ENCODE measurements at regions not wholly inside any gene's neighbourhood (a gene's known extent, or its start where the extent isn't known, plus 50 kb on each side); places are given as distances from the start of the nearest gene placed in this dataset.
A peak's percentile ranks its signal among the peaks of the same experiment; 100 is the strongest.

DNA sequence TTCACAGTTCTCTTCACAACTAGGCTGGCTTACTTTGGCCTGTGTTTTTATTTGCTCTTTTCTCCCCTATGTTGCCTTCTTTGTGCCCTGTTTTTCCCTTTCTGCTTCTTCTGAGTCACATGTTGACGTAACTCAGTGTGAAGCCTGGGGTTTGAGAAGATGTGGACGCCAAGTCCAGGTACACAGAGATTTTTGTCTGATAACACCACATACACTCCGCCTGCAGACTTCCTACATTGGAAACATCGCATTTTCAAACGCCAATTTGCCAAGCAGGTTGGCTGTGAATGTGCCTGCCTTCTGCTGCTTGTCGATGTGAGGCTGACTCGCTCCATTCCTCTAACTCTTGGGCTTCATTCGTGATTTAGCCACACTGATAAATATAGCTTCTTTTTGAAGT is 62.6 kb upstream of the FN1 start (continued):
- TF ChIP-seq, protein P1, sequence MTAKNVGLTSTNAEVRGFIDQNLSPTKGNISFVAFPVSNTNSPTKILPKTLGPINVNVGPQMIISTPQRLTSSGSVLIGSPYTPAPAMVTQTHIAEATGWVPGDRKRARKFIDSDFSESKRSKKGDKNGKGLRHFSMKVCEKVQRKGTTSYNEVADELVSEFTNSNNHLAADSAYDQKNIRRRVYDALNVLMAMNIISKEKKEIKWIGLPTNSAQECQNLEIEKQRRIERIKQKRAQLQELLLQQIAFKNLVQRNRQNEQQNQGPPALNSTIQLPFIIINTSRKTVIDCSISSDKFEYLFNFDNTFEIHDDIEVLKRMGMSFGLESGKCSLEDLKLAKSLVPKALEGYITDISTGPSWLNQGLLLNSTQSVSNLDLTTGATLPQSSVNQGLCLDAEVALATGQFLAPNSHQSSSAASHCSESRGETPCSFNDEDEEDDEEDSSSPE (CRISPR knock-in tag; IDR thresholded peaks at IDR 0.05), result no peak
- TF ChIP-seq, protein P2, sequence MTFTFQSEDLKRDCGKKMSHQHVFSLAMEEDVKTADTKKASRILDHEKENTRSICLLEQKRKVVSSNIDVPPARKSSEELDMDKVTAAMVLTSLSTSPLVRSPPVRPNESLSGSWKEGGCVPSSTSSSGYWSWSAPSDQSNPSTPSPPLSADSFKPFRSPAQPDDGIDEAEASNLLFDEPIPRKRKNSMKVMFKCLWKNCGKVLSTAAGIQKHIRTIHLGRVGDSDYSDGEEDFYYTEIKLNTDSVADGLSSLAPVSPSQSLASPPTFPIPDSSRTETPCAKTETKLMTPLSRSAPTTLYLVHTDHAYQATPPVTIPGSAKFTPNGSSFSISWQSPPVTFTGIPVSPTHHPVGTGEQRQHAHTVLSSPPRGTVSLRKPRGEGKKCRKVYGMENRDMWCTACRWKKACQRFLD (CRISPR knock-in tag; IDR thresholded peaks at IDR 0.05; ENCODE audit: borderline replicate concordance), result no peak
- TF ChIP-seq, protein P3, sequence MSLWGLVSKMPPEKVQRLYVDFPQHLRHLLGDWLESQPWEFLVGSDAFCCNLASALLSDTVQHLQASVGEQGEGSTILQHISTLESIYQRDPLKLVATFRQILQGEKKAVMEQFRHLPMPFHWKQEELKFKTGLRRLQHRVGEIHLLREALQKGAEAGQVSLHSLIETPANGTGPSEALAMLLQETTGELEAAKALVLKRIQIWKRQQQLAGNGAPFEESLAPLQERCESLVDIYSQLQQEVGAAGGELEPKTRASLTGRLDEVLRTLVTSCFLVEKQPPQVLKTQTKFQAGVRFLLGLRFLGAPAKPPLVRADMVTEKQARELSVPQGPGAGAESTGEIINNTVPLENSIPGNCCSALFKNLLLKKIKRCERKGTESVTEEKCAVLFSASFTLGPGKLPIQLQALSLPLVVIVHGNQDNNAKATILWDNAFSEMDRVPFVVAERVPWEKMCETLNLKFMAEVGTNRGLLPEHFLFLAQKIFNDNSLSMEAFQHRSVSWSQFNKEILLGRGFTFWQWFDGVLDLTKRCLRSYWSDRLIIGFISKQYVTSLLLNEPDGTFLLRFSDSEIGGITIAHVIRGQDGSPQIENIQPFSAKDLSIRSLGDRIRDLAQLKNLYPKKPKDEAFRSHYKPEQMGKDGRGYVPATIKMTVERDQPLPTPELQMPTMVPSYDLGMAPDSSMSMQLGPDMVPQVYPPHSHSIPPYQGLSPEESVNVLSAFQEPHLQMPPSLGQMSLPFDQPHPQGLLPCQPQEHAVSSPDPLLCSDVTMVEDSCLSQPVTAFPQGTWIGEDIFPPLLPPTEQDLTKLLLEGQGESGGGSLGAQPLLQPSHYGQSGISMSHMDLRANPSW (CRISPR knock-in tag; IDR thresholded peaks at IDR 0.05; ENCODE audit: borderline replicate concordance), result peak; percentile 49; the same call in 1 of the 2 replicates
- peak; percentile 70; the same call in 1 of the 2 replicates for TF ChIP-seq ZNF12 (CRISPR knock-in tag; IDR thresholded peaks at IDR 0.05)
- no peak for TF ChIP-seq ZSCAN12 (CRISPR knock-in tag; IDR thresholded peaks at IDR 0.05)
- TF ChIP-seq ZNF598 (CRISPR knock-in tag; IDR thresholded peaks at IDR 0.05; ENCODE audit: borderline replicate concordance), result no peak
- TF ChIP-seq ZNF878 (CRISPR knock-in tag; IDR thresholded peaks at IDR 0.05), result no peak
- TF ChIP-seq ZSCAN9 (CRISPR knock-in tag; IDR thresholded peaks at IDR 0.05; ENCODE audit: borderline replicate concordance), result peak; percentile 78
- peak; percentile 43; the same call in 1 of the 2 replicates for TF ChIP-seq YEATS2 (CRISPR knock-in tag; IDR thresholded peaks at IDR 0.05; ENCODE audit: borderline replicate concordance)
- peak; percentile 83; the same call in 1 of the 2 replicates for TF ChIP-seq ZMAT3 (CRISPR knock-in tag; conservative IDR thresholded peaks at IDR 0.05)
- peak; percentile 69 for TF ChIP-seq THAP11 (CRISPR knock-in tag; IDR thresholded peaks at IDR 0.05)
- no peak for TF ChIP-seq SRF (IDR thresholded peaks at IDR 0.05; ENCODE audit: low read depth, low read length)
- TF ChIP-seq YEATS4 (CRISPR knock-in tag; IDR thresholded peaks at IDR 0.05; ENCODE audit: borderline replicate concordance), result no peak
- no peak for TF ChIP-seq ZNF782 (CRISPR knock-in tag; IDR thresholded peaks at IDR 0.05; ENCODE audit: borderline replicate concordance)
- TF ChIP-seq MATR3 (CRISPR knock-in tag; IDR thresholded peaks at IDR 0.05), result no peak
- TF ChIP-seq, protein P4, sequence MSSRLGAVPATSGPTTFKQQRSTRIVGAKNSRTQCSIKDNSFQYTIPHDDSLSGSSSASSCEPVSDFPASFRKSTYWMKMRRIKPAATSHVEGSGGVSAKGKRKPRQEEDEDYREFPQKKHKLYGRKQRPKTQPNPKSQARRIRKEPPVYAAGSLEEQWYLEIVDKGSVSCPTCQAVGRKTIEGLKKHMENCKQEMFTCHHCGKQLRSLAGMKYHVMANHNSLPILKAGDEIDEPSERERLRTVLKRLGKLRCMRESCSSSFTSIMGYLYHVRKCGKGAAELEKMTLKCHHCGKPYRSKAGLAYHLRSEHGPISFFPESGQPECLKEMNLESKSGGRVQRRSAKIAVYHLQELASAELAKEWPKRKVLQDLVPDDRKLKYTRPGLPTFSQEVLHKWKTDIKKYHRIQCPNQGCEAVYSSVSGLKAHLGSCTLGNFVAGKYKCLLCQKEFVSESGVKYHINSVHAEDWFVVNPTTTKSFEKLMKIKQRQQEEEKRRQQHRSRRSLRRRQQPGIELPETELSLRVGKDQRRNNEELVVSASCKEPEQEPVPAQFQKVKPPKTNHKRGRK (CRISPR knock-in tag; IDR thresholded peaks at IDR 0.05), result no peak
- TF ChIP-seq ZNF33B (CRISPR knock-in tag; IDR thresholded peaks at IDR 0.05), result no peak
- TF ChIP-seq, protein P5, sequence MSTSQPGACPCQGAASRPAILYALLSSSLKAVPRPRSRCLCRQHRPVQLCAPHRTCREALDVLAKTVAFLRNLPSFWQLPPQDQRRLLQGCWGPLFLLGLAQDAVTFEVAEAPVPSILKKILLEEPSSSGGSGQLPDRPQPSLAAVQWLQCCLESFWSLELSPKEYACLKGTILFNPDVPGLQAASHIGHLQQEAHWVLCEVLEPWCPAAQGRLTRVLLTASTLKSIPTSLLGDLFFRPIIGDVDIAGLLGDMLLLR (CRISPR knock-in tag; IDR thresholded peaks at IDR 0.05), result no peak
- TF ChIP-seq ZNF10 (CRISPR knock-in tag; IDR thresholded peaks at IDR 0.05; ENCODE audit: borderline replicate concordance, low read depth), result no peak
- TF ChIP-seq, protein P6, sequence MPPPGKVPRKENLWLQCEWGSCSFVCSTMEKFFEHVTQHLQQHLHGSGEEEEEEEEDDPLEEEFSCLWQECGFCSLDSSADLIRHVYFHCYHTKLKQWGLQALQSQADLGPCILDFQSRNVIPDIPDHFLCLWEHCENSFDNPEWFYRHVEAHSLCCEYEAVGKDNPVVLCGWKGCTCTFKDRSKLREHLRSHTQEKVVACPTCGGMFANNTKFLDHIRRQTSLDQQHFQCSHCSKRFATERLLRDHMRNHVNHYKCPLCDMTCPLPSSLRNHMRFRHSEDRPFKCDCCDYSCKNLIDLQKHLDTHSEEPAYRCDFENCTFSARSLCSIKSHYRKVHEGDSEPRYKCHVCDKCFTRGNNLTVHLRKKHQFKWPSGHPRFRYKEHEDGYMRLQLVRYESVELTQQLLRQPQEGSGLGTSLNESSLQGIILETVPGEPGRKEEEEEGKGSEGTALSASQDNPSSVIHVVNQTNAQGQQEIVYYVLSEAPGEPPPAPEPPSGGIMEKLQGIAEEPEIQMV (CRISPR knock-in tag; IDR thresholded peaks at IDR 0.05; ENCODE audit: low read depth), result no peak
- TF ChIP-seq RAD21 (CRISPR knock-in tag; IDR thresholded peaks at IDR 0.05), result no peak

Measured in HepG2 (cell line).